Nephron (organoid): ENCODE measurements at regions not wholly inside any gene's neighbourhood (a gene's known extent, or its start where the extent isn't known, plus 50 kb on each side); places are given as distances from the start of the nearest gene placed in this dataset.

Experiments
- H3K27ac Mint-ChIP-seq, 3 experiments: 2 replicates each; pipeline ENCODE4 v1.8.0; 2020; ENCODE audit warnings: mixed read lengths in 3 of 3, mild to moderate bottlenecking in 2 of 3, moderate library complexity in 1 of 3
- H3K27me3 Mint-ChIP-seq: 2 replicates; pipeline ENCODE4 v1.8.0; 2021; ENCODE audit warnings: low read depth, mild to moderate bottlenecking, moderate library complexity, mixed read lengths
- H3K36me3 Mint-ChIP-seq: 2 replicates; pipeline ENCODE4 v1.8.0; 2020; ENCODE audit warnings: low read depth, mixed read lengths
- H3K4me1 Mint-ChIP-seq: 2 replicates; pipeline ENCODE4 v1.8.0; 2020; ENCODE audit warnings: mixed read lengths
- H3K4me3 Mint-ChIP-seq, 3 experiments: 2 replicates each; pipeline ENCODE4 v1.8.0; 2020; ENCODE audit warnings: mild to moderate bottlenecking in 3 of 3, mixed read lengths in 3 of 3, moderate library complexity in 2 of 3
- H3K9me3 Mint-ChIP-seq: 2 replicates; pipeline ENCODE4 v1.8.0; 2020; ENCODE audit warnings: mixed read lengths
- CTCF ChIP-seq, 3 experiments: fragments of 200-600 bp; sonication (generic); IDR thresholded peaks; one replicate each; pipeline ENCODE4 v1.5.0; 2021; ENCODE audit warnings: antibody characterized with exemption in 3 of 3; ENCODE audit not compliant: unreplicated experiment in 3 of 3

GRCh38 chr7:131015657-131015958 lies 281.6 kb upstream of the KLF14 start:
- no peak for TF ChIP-seq CTCF (IDR thresholded peaks at IDR 0.05; ENCODE audit: unreplicated experiment in 3 of 3)
- peaks cover 3% of the 10 kb centered on the region for H3K4me1 Mint-ChIP-seq
- H3K4me3 Mint-ChIP-seq = no peak overlapping the region
- H3K27ac Mint-ChIP-seq = no peak overlapping the region
- no peaks in the 10 kb centered on the region for H3K36me3 Mint-ChIP-seq
- no peaks in the 10 kb centered on the region for H3K9me3 Mint-ChIP-seq
- H3K27me3 Mint-ChIP-seq = peaks cover 6% of the 10 kb centered on the region

- H3K4me3 Mint-ChIP-seq = no peak overlapping the region
- H3K27ac Mint-ChIP-seq = no peak overlapping the region
- H3K27me3 Mint-ChIP-seq = peaks cover 9% of the 10 kb centered on the region
- TF ChIP-seq CTCF (IDR thresholded peaks at IDR 0.05; ENCODE audit: unreplicated experiment in 3 of 3) = no peak
- H3K9me3 Mint-ChIP-seq = no peaks in the 10 kb centered on the region
- H3K4me1 Mint-ChIP-seq = peaks cover 3% of the 10 kb centered on the region
- H3K36me3 Mint-ChIP-seq = no peaks in the 10 kb centered on the region
These were observed 282.2 kb upstream of the KLF14 start for GRCh38 chr7:131016230-131016629.

GRCh38 chr7:131019351-131019750 lies 285.3 kb upstream of the KLF14 start:
- H3K27ac Mint-ChIP-seq = no peak overlapping the region
- H3K4me1 Mint-ChIP-seq = no peaks in the 10 kb centered on the region
- H3K4me3 Mint-ChIP-seq = no peak overlapping the region
- H3K36me3 Mint-ChIP-seq = peaks cover 4% of the 10 kb centered on the region
- no peaks in the 10 kb centered on the region for H3K9me3 Mint-ChIP-seq
- no peak for TF ChIP-seq CTCF (IDR thresholded peaks at IDR 0.05; ENCODE audit: unreplicated experiment in 3 of 3)
- H3K27me3 Mint-ChIP-seq = peaks cover 13% of the 10 kb centered on the region

- Mint-ChIP-seq H3K36me3 (peaks cover 4% of the 10 kb centered on the region), H3K4me1 (no peaks in the 10 kb centered on the region), H3K27me3 (peaks cover 13% of the 10 kb centered on the region), H3K9me3 (no peaks in the 10 kb centered on the region), H3K4me3 (no peak overlapping the region), H3K27ac (no peak overlapping the region)
- no peak for TF ChIP-seq CTCF (IDR thresholded peaks at IDR 0.05; ENCODE audit: unreplicated experiment in 3 of 3)
These were observed 286.8 kb upstream of the KLF14 start for GRCh38 chr7:131020759-131021261.

GRCh38 chr7:131021460-131021859 lies 287.5 kb upstream of the KLF14 start:
- Mint-ChIP-seq H3K27me3 (peaks cover 13% of the 10 kb centered on the region), H3K27ac (no peak overlapping the region), H3K36me3 (peaks cover 4% of the 10 kb centered on the region), H3K4me1 (no peaks in the 10 kb centered on the region), H3K4me3 (no peak overlapping the region), H3K9me3 (no peaks in the 10 kb centered on the region)
- no peak for TF ChIP-seq CTCF (IDR thresholded peaks at IDR 0.05; ENCODE audit: unreplicated experiment in 3 of 3)

GRCh38 chr7:131021902-131022301 lies 287.9 kb upstream of the KLF14 start:
- no peaks in the 10 kb centered on the region for H3K4me1 Mint-ChIP-seq
- peaks cover 4% of the 10 kb centered on the region for H3K36me3 Mint-ChIP-seq
- no peak overlapping the region for H3K4me3 Mint-ChIP-seq
- TF ChIP-seq CTCF (IDR thresholded peaks at IDR 0.05; ENCODE audit: unreplicated experiment in 3 of 3) = no peak
- H3K9me3 Mint-ChIP-seq = no peaks in the 10 kb centered on the region
- H3K27ac Mint-ChIP-seq = no peak overlapping the region
- peaks cover 13% of the 10 kb centered on the region for H3K27me3 Mint-ChIP-seq
